WTC11 (cell line): ENCODE measurements at regions not wholly inside any gene's neighbourhood (a gene's known extent, or its start where the extent isn't known, plus 50 kb on each side); places are given as distances from the start of the nearest gene placed in this dataset.

Experiments used
- ATAC-seq: fragments of 200-7000 bp; cut with Tn5 transposase; 2 replicates; pipeline ENCODE4 v1.10.0; 2021; ENCODE audit warnings: mild to moderate bottlenecking, moderate library complexity
- CTCF ChIA-PET: fragments of 300-600 bp; sonication (Branson Sonifier 250); formaldehyde crosslinking; loops from one replicate; lab custom pipeline; 2021; ENCODE audit warnings: antibody characterized with exemption; lab: Charles Lee
- POLR2A ChIA-PET: fragments of 350-600 bp; sonication (Branson Sonifier 250); formaldehyde crosslinking; loops from one replicate; lab custom pipeline; 2021; ENCODE audit warnings: antibody characterized with exemption; lab: Charles Lee
- DNase-seq: peaks from one replicate; pipeline ENCODE4 v3.0.0; 2021; ENCODE audit warnings: low spot score
- H3K27ac Mint-ChIP-seq: 2 replicates; pipeline ENCODE4 v1.8.0; 2021; ENCODE audit warnings: mixed read lengths
- H3K27me3 Mint-ChIP-seq: 2 replicates; pipeline ENCODE4 v1.8.0; 2021; ENCODE audit warnings: low read depth, mild to moderate bottlenecking, moderate library complexity, mixed read lengths
- H3K36me3 Mint-ChIP-seq: 2 replicates; pipeline ENCODE4 v1.8.0; 2021; ENCODE audit warnings: mixed read lengths
- H3K4me1 Mint-ChIP-seq: 2 replicates; pipeline ENCODE4 v1.8.0; 2022; ENCODE audit warnings: mixed read lengths
- H3K4me3 Mint-ChIP-seq: 2 replicates; pipeline ENCODE4 v1.8.0; 2021; ENCODE audit warnings: mild to moderate bottlenecking, moderate library complexity, mixed read lengths
- H3K9me3 Mint-ChIP-seq: 2 replicates; pipeline ENCODE4 v1.8.0; 2021; ENCODE audit warnings: mixed read lengths
- AR ChIP-seq: fragments of 250-450 bp; sonication (Bioruptor Pico); IDR thresholded peaks from 2 replicates; pipeline ENCODE4 v1.9.0; 2021; ENCODE audit warnings: mild to moderate bottlenecking
- ATF3 ChIP-seq: sonication (generic); formaldehyde crosslinking; conservative IDR thresholded peaks from 2 replicates; pipeline ENCODE4 v1.8.1; 2022; ENCODE audit warnings: mild to moderate bottlenecking, missing genetic modification reagents
- ATF6 ChIP-seq: sonication (generic); formaldehyde crosslinking; IDR thresholded peaks from 2 replicates; pipeline ENCODE4 v1.8.1; 2023; ENCODE audit warnings: mild to moderate bottlenecking, missing genetic modification reagents
- E2F4 ChIP-seq: sonication (generic); formaldehyde crosslinking; IDR thresholded peaks from 2 replicates; pipeline ENCODE4 v1.8.1; 2022; ENCODE audit warnings: low read depth, mild to moderate bottlenecking, moderate library complexity, missing genetic modification reagents, borderline replicate concordance
- FOXP1 ChIP-seq: sonication (generic); formaldehyde crosslinking; IDR thresholded peaks from 2 replicates; pipeline ENCODE4 v1.8.0; 2022; ENCODE audit warnings: missing genetic modification reagents, mild to moderate bottlenecking, moderate library complexity, borderline replicate concordance
- IRF1 ChIP-seq: sonication (generic); formaldehyde crosslinking; IDR thresholded peaks from 2 replicates; pipeline ENCODE4 v1.8.0; 2023; ENCODE audit warnings: missing genetic modification reagents
- JAZF1 ChIP-seq: fragments of 250-450 bp; sonication (Bioruptor Pico); IDR thresholded peaks from 2 replicates; pipeline ENCODE4 v1.9.0; 2021; ENCODE audit warnings: moderate library complexity, mild to moderate bottlenecking, inconsistent platforms
- MAX ChIP-seq: sonication (generic); formaldehyde crosslinking; IDR thresholded peaks from 2 replicates; pipeline ENCODE4 v1.8.0; 2022; ENCODE audit warnings: mild to moderate bottlenecking, missing genetic modification reagents
- NR1H2 ChIP-seq: sonication (generic); formaldehyde crosslinking; IDR thresholded peaks from 2 replicates; pipeline ENCODE4 v1.9.0; 2021; ENCODE audit warnings: mild to moderate bottlenecking, moderate library complexity, missing genetic modification reagents
- SOX15 ChIP-seq: fragments of 250-450 bp; sonication (Bioruptor Pico); IDR thresholded peaks from 2 replicates; pipeline ENCODE4 v1.9.0; 2021; ENCODE audit warnings: mild to moderate bottlenecking
- TEAD1 ChIP-seq: sonication (generic); formaldehyde crosslinking; IDR thresholded peaks from 2 replicates; pipeline ENCODE4 v1.8.0; 2022; ENCODE audit warnings: mild to moderate bottlenecking, missing genetic modification reagents
- TEAD4 ChIP-seq: sonication (generic); formaldehyde crosslinking; IDR thresholded peaks from 2 replicates; pipeline ENCODE4 v1.8.0; 2022; ENCODE audit warnings: mild to moderate bottlenecking, missing genetic modification reagents
- USF2 ChIP-seq: sonication (generic); formaldehyde crosslinking; IDR thresholded peaks from 2 replicates; pipeline ENCODE4 v1.8.1; 2023; ENCODE audit warnings: mild to moderate bottlenecking, missing genetic modification reagents, moderate library complexity
- ZBTB21 ChIP-seq: sonication (generic); formaldehyde crosslinking; IDR thresholded peaks from 2 replicates; pipeline ENCODE4 v1.8.1; 2023; ENCODE audit warnings: mild to moderate bottlenecking, missing genetic modification reagents, borderline replicate concordance
- ZBTB43 ChIP-seq: sonication (generic); formaldehyde crosslinking; IDR thresholded peaks from 2 replicates; pipeline ENCODE4 v1.8.1; 2023; ENCODE audit warnings: mild to moderate bottlenecking, missing genetic modification reagents

- TF ChIP-seq AR (CRISPR knock-in tag) (no peak), MAX (CRISPR knock-in tag) (no peak)
Measured at GRCh38 chr3:3615533-3615932, 183.7 kb upstream of the LRRN1 start (continued).

GRCh38 chr3:3610581-3611298 lies 188.5 kb upstream of the LRRN1 start:
- H3K9me3 Mint-ChIP-seq: peaks cover 67% of the 10 kb centered on the region
- DNase-seq (no peak), ATAC-seq (no peak)
- H3K4me1 Mint-ChIP-seq: peaks cover 6% of the 10 kb centered on the region
- ChIA-PET POLR2A (no interaction called here), CTCF (no interaction called here)
- H3K4me3 Mint-ChIP-seq: no peak overlapping the region
- H3K27ac Mint-ChIP-seq: no peak overlapping the region
- peaks cover 41% of the 10 kb centered on the region for H3K36me3 Mint-ChIP-seq
- peaks cover 3% of the 10 kb centered on the region for H3K27me3 Mint-ChIP-seq
- TF ChIP-seq NR1H2 (CRISPR knock-in tag) (no peak), JAZF1 (no peak), FOXP1 (CRISPR knock-in tag) (no peak), TEAD1 (CRISPR knock-in tag) (no peak)

GRCh38 chr3:3606321-3606720 lies 192.9 kb upstream of the LRRN1 start:
- Mint-ChIP-seq H3K27me3 (no peaks in the 10 kb centered on the region), H3K36me3 (peaks cover 46% of the 10 kb centered on the region), H3K4me1 (peaks cover 15% of the 10 kb centered on the region), H3K4me3 (no peak overlapping the region), H3K9me3 (peaks cover 81% of the 10 kb centered on the region), H3K27ac (no peak overlapping the region)
- ATAC-seq (no peak), DNase-seq (no peak)
- TF ChIP-seq AR (CRISPR knock-in tag) (no peak), E2F4 (CRISPR knock-in tag) (no peak), ZBTB43 (CRISPR knock-in tag) (no peak), ATF6 (CRISPR knock-in tag) (no peak), ZBTB21 (CRISPR knock-in tag) (no peak), SOX15 (CRISPR knock-in tag) (no peak), ATF3 (CRISPR knock-in tag) (no peak), TEAD4 (no peak), USF2 (no peak), IRF1 (no peak)
- POLR2A ChIA-PET: no interaction called here
- CTCF ChIA-PET: no interaction called here
